RWPE1 (cell line): ENCODE measurements at regions not wholly inside any gene's neighbourhood (a gene's known extent, or its start where the extent isn't known, plus 50 kb on each side); places are given as distances from the start of the nearest gene placed in this dataset.

Source experiments
- CTCF ChIA-PET: fragments of 350-600 bp; sonication (Branson Sonifier 250); formaldehyde crosslinking; extraction: SDS; loops from one replicate; lab custom pipeline; 2021; lab: Yijun Ruan, JAX
- POLR2A ChIA-PET: fragments of 400-600 bp; formaldehyde crosslinking; extraction: SDS; loops from one replicate; lab custom pipeline; 2020; ENCODE audit warnings: antibody characterized with exemption; ENCODE audit not compliant: low non-redundant PET; lab: Yijun Ruan, JAX
- DNase-seq: peaks from one replicate; pipeline ENCODE4 v3.0.0; 2012; ENCODE audit warnings: low spot score
- H3K27ac ChIP-seq: fragments of 450-650 bp; 2 replicates; pipeline ENCODE4 v1.5.1; 2017
- TF ChIP-seq, protein P1 (sequence below): fragments of 450-650 bp; conservative IDR thresholded peaks from 2 replicates; pipeline ENCODE4 v1.5.1; 2017; ENCODE audit warnings: low read depth, mild to moderate bottlenecking

DNA sequence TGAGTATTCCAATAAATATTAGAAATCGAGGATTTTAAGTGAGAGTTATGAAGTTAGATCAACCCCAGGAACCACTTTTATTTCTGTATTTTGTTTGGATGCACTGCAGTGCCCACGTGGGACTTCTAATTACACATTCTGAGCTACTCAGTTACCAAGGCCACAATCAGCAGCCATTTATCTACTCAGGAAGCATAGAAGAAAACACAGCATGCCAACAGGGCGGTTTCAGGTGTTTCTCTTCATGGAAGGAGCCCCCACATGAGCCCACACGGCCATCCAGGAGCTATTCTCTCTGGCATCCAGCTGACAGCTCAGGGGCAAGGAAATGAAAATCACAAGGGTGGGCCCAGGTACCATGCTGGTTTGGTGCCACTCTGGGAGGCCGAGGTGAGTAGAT, 266.5 kb upstream of the MKLN1 start:
- DNase-seq, result no peak
- no peak overlapping the region for H3K27ac ChIP-seq
- POLR2A ChIA-PET, result no interaction called here
- TF ChIP-seq, protein P1, sequence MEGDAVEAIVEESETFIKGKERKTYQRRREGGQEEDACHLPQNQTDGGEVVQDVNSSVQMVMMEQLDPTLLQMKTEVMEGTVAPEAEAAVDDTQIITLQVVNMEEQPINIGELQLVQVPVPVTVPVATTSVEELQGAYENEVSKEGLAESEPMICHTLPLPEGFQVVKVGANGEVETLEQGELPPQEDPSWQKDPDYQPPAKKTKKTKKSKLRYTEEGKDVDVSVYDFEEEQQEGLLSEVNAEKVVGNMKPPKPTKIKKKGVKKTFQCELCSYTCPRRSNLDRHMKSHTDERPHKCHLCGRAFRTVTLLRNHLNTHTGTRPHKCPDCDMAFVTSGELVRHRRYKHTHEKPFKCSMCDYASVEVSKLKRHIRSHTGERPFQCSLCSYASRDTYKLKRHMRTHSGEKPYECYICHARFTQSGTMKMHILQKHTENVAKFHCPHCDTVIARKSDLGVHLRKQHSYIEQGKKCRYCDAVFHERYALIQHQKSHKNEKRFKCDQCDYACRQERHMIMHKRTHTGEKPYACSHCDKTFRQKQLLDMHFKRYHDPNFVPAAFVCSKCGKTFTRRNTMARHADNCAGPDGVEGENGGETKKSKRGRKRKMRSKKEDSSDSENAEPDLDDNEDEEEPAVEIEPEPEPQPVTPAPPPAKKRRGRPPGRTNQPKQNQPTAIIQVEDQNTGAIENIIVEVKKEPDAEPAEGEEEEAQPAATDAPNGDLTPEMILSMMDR, result no peak
- CTCF ChIA-PET, result no interaction called here

DNA sequence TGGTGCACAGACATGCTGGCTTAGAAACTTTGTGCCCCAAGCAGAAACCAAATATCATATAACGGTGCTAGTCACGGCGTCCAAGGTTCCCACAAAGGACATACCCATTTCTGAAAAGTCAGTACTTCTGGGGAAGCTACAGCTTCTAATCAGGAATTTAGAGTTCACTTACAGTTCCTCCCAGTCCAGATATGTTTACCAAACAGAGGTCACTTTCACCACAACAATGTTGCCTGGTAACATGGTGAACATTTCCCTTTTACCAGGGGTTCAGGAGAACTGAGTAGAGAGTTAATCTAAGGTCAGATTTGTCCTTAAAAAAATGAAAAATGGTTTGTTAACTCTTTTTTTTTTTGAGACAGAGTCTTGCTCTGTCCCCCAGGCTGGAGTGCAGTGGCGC, 265.9 kb upstream of the MKLN1 start:
- DNase-seq, result no peak
- H3K27ac ChIP-seq, result no peak overlapping the region
- ChIA-PET POLR2A (no interaction called here), CTCF (no interaction called here)
- TF ChIP-seq, protein P1, result no peak

DNA sequence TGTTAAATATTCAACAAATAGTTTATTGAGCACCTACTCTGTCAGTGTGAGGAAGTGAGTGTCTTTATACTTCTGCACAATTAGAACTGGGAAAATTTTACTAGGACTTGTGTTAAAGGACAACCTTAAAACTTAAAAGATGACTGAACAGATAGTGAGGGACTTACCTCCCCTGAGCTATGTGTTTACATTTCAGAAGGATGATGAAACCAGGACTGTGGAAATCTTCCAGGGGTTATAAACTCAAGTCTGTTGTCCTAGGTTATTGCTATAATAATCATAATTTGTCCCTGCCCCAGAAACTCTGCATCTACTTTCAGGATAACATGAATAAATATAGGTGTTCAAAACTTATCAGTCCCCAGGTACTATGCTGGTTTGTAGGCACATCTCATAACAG, 261.0 kb upstream of the MKLN1 start:
- TF ChIP-seq, protein P1, result no peak
- no peak overlapping the region for H3K27ac ChIP-seq
- ChIA-PET CTCF (no interaction called here), POLR2A (no interaction called here)
- no peak for DNase-seq

DNA sequence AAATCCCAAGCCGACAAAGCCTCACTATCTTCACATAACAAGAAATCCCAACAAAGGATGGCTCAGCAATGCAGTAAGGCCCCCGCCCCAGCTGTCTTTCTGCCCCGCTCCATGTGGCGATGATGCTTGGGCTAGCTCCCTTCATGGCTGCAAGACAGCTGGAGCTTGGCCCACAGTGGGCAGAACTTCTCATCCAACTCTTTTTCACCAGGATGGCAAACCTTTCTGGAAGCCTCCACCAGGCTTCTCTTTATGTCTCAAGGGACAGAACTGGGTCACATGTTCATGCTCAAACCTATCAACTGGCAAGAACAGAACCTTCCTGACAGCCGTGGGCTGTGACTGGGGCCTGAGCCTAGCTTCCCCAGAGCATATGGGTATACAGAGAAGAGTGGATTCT, 260.5 kb upstream of the MKLN1 start:
- CTCF ChIA-PET, result no interaction called here
- TF ChIP-seq, protein P1, result no peak
- POLR2A ChIA-PET, result no interaction called here
- no peak for DNase-seq
- H3K27ac ChIP-seq, result no peak overlapping the region

DNA sequence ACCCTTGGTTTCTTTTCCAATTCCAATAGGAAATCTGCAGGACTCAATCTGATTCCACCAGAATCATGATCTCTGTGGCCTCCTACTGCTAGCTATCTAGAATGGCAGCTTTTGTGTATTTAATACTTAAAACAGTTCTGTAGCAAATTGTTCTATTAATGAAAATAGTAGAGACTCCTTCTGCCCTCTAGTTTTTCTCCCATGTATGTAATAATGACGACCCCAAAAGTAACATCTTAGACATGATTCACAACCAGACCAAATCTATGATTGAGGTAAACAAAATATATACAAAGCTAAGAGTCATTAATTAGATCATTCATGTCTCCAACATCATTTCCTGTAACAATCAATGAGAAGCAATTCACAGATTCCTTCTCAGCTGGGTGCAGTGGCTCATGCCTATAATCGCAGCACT, 259.1 kb upstream of the MKLN1 start:
- ChIA-PET CTCF (interaction anchor here (0.5 to 1.4 kb wide), 4 partner anchors 13 to 274 kb away, joined by 3 to 4 read pairs (median 4); no protein-coding TSS in a partner anchor), POLR2A (no interaction called here)
- TF ChIP-seq, protein P1, result no peak
- no peak overlapping the region for H3K27ac ChIP-seq
- DNase-seq, result no peak

DNA sequence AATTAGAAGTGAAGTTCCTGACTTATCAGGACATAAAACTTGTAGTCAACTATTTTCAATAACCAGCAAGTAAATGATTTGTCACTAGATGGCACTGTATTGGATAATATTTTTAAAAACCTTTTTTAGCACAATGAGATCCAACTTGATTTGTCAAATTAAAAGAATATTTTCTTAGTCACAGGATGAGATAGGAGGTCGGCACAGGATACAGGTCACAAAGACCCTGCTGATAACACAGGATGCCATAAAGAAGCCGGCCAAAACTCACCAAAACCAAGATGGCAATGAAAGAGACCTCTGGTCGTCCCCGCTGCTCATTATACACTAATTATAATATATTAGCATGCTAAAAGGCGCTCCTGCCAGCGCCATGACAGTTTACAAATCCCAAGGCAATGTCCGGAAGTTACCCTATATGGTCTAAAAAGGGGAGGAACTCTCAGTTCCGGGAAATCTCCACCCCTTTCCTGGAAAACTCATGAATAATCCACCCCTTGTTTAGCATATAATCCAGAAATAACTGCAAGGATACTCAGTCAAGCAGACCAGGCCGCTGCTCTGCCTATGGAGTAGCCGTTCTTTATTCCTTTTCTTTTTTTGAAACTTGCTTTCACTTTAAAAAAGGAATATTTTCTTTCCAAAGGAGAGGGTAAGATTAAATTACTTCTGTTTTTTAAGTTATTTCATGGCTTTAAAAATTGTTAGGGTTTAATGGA, 255.7 kb upstream of the MKLN1 start:
- H3K27ac ChIP-seq, result no peak overlapping the region
- no peak for DNase-seq
- ChIA-PET POLR2A (no interaction called here), CTCF (no interaction called here)
- TF ChIP-seq, protein P1, result peak; percentile 68
